Embryonic facial prominence (tissue), 1 donor: ENCODE measurements at regions not wholly inside any gene's neighbourhood (a gene's known extent, or its start where the extent isn't known, plus 50 kb on each side); places are given as distances from the start of the nearest gene placed in this dataset.
"Not testable (repeated sequence)": the region's sequence is repeated elsewhere in the genome, so short reads cannot be mapped to it uniquely, and the experiment has no call there.

ENCODE experiments used
- DNase-seq: peaks from one replicate; pipeline ENCODE4 v3.0.0-alpha.2; 2016; ENCODE audit errors: extremely low spot score

GRCh38 chr18:78875016-78875777 is 104.4 kb upstream of the SALL3 start:
- no peak for DNase-seq

- DNase-seq: no peak
These were observed 103.6 kb upstream of the SALL3 start for GRCh38 chr18:78875778-78876650.

- DNase-seq: no peak
These were observed 102.8 kb upstream of the SALL3 start for GRCh38 chr18:78876868-78877267.

GRCh38 chr18:78878335-78878734 is 101.3 kb upstream of the SALL3 start:
- DNase-seq: no peak

GRCh38 chr18:78879072-78879883 is 100.3 kb upstream of the SALL3 start:
- not testable (repeated sequence) for DNase-seq

- no peak for DNase-seq
These were observed 97.0 kb upstream of the SALL3 start for GRCh38 chr18:78882585-78882984.

GRCh38 chr18:78883501-78883900 is 96.1 kb upstream of the SALL3 start:
- no peak for DNase-seq

- DNase-seq: no peak
These were observed 95.1 kb upstream of the SALL3 start for GRCh38 chr18:78884502-78884901.

GRCh38 chr18:78889250-78889649 is 90.4 kb upstream of the SALL3 start:
- no peak for DNase-seq

GRCh38 chr18:78890388-78890787 is 89.2 kb upstream of the SALL3 start:
- DNase-seq: no peak

- no peak for DNase-seq
These were observed 88.3 kb upstream of the SALL3 start for GRCh38 chr18:78891185-78891762.

GRCh38 chr18:78892177-78892576 is 87.4 kb upstream of the SALL3 start:
- DNase-seq: no peak

GRCh38 chr18:78892721-78893120 is 86.9 kb upstream of the SALL3 start:
- no peak for DNase-seq

- DNase-seq: no peak
These were observed 86.2 kb upstream of the SALL3 start for GRCh38 chr18:78893281-78894032.

- DNase-seq: no peak
These were observed 85.6 kb upstream of the SALL3 start for GRCh38 chr18:78894033-78894305.

- DNase-seq: no peak
These were observed 84.2 kb upstream of the SALL3 start for GRCh38 chr18:78895207-78896001.

GRCh38 chr18:78896111-78896905 is 83.3 kb upstream of the SALL3 start:
- no peak for DNase-seq

- DNase-seq: no peak
These were observed 81.6 kb upstream of the SALL3 start for GRCh38 chr18:78898066-78898465.

GRCh38 chr18:78898635-78899034 is 81.0 kb upstream of the SALL3 start:
- DNase-seq: no peak

- DNase-seq: no peak
These were observed 80.4 kb upstream of the SALL3 start for GRCh38 chr18:78899241-78899640.
